ENCODE measurements at regions not wholly inside any gene's neighbourhood (a gene's known extent, or its start where the extent isn't known, plus 50 kb on each side); places are given as distances from the start of the nearest gene placed in this dataset.
"Not testable (repeated sequence)": the region's sequence is repeated elsewhere in the genome, so short reads cannot be mapped to it uniquely, and the experiment has no call there.

DNA sequence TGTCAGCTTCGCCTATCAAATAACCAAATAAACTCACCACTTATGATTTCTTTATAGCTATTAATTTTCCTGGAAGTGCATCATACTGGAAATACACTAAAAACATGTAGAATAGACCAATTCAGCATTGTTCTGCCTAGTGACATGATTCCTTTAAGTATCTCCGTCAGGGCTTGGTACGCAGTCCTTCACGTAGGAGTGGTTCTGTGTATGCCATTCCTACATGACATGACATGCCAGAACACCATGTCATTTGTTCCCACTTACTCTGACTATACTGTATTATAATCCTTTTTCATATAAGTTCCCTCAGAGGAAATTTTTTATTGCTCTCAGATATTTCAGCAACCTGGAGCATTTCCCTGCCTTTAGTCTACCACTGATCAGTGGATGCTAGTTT is 230.7 kb upstream of the EPHA3 start:
- Histone ChIP-seq H3K36me3 (replicated peaks; ENCODE audit: low read depth, low read length) (no peaks in the 10 kb centered on the region), H3K4me1 (ENCODE audit: low read length) (0 out of 2 replicates have a peak, but pooled peaks cover 1% of the 10 kb centered on the region), H4K20me1 (ENCODE audit: insufficient read depth, low read length) (no peaks in the 10 kb centered on the region), H3K4me2 (ENCODE audit: low read length) (no peak overlapping the region), H3K27me3 (ENCODE audit: low read depth, low read length) (no peaks in the 10 kb centered on the region), H2AFZ (ENCODE audit: low read depth, low read length) (no peak overlapping the region), H3K79me2 (ENCODE audit: low read length) (no peaks in the 10 kb centered on the region), H3K27ac (ENCODE audit: low read length) (no peak overlapping the region), H3K9me3 (ENCODE audit: insufficient read depth, low read length) (no peaks in the 10 kb centered on the region), H3K4me3 (ENCODE audit: low read length) (no peak overlapping the region), H3K9ac (ENCODE audit: low read length) (no peak overlapping the region)
- no peak for TF ChIP-seq EZH2phosphoT487 (IDR thresholded peaks at IDR 0.05; ENCODE audit: low read depth)
- TF ChIP-seq, protein P1, sequence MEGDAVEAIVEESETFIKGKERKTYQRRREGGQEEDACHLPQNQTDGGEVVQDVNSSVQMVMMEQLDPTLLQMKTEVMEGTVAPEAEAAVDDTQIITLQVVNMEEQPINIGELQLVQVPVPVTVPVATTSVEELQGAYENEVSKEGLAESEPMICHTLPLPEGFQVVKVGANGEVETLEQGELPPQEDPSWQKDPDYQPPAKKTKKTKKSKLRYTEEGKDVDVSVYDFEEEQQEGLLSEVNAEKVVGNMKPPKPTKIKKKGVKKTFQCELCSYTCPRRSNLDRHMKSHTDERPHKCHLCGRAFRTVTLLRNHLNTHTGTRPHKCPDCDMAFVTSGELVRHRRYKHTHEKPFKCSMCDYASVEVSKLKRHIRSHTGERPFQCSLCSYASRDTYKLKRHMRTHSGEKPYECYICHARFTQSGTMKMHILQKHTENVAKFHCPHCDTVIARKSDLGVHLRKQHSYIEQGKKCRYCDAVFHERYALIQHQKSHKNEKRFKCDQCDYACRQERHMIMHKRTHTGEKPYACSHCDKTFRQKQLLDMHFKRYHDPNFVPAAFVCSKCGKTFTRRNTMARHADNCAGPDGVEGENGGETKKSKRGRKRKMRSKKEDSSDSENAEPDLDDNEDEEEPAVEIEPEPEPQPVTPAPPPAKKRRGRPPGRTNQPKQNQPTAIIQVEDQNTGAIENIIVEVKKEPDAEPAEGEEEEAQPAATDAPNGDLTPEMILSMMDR (IDR thresholded peaks at IDR 0.05; ENCODE audit: low read depth, low read length): no peak

DNA sequence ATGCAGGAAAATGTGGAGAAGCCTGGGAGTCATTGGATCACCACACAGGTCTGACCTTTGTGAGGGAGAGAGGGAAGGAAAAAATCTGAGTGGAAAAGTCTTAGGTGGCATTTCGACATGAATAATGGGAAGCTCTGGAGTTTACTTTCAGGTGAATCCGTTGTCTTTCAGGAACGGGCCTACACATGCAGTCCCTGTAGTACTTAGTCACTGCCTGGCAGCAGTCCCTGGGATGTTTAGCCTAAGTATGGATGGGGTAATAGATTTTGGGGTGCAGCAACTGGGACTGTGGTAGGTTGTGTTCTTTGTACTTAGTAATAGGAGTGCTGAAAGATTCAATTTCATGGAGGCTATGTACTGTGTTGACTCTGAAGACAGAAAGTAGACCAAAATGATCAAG is 227.5 kb upstream of the EPHA3 start:
- Histone ChIP-seq H3K4me2 (ENCODE audit: low read length) (no peak overlapping the region), H3K27ac (ENCODE audit: low read length) (no peak overlapping the region), H3K4me3 (ENCODE audit: low read length) (no peak overlapping the region), H2AFZ (ENCODE audit: low read depth, low read length) (no peak overlapping the region), H3K9ac (ENCODE audit: low read length) (no peak overlapping the region), H4K20me1 (ENCODE audit: insufficient read depth, low read length) (no peaks in the 10 kb centered on the region), H3K27me3 (ENCODE audit: low read depth, low read length) (no peaks in the 10 kb centered on the region), H3K36me3 (replicated peaks; ENCODE audit: low read depth, low read length) (no peaks in the 10 kb centered on the region), H3K4me1 (ENCODE audit: low read length) (peaks cover 6% of the 10 kb centered on the region), H3K79me2 (ENCODE audit: low read length) (no peaks in the 10 kb centered on the region), H3K9me3 (ENCODE audit: insufficient read depth, low read length) (no peaks in the 10 kb centered on the region)
- TF ChIP-seq EZH2phosphoT487 (IDR thresholded peaks at IDR 0.05; ENCODE audit: low read depth): no peak
- TF ChIP-seq, protein P1 (IDR thresholded peaks at IDR 0.05; ENCODE audit: low read depth, low read length): no peak

DNA sequence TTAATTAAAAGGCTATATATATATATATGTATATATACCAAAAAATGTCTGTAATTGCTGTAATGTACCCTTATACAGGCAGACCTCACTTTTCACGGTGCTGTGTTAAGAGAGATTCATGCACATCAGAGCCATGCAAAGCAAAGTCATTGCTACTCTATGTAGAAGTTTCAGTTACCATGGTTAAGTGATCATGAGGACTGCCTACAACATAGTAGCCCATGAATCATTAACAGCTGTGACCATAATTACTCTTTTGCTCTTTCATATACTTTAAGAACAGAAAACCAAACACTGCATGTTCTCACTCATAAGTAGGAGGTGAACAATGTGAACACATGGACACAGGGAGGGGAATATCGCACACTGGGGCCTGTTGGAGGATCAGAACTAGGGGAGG is 225.3 kb upstream of the EPHA3 start:
- Histone ChIP-seq H3K27me3 (ENCODE audit: low read depth, low read length) (no peaks in the 10 kb centered on the region), H3K4me3 (ENCODE audit: low read length) (no peak overlapping the region), H3K4me2 (ENCODE audit: low read length) (no peak overlapping the region; the same call in 1 of the 2 replicates)

DNA sequence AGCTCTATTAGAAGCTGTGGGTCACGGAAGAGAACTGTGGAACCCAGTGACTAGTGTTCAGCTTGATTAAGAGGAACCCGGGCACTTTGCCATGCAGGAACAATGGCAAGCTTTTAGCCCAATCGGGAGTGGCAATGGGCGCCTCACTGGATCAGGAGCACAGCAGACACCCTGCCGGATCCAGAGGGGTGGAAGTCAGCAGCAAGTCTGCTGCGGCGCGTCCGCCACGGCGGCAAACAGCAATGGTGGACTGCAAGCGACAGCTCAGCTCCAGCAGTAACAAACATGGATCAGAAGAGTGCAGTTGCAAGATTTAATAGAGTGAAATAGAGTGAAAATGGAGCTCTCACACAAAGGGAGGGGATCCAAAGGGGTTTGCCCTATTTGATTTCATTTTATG is 220.8 kb upstream of the EPHA3 start:
- not testable (repeated sequence) for H4K20me1 ChIP-seq (ENCODE audit: insufficient read depth, low read length); H3K79me2 ChIP-seq (ENCODE audit: low read length); H3K36me3 ChIP-seq (replicated peaks; ENCODE audit: low read depth, low read length); H3K9me3 ChIP-seq (ENCODE audit: insufficient read depth, low read length); H3K4me1 ChIP-seq (ENCODE audit: low read length); H3K27me3 ChIP-seq (ENCODE audit: low read depth, low read length); H3K27ac ChIP-seq (ENCODE audit: low read length); H3K4me2 ChIP-seq (ENCODE audit: low read length); H3K9ac ChIP-seq (ENCODE audit: low read length); H2AFZ ChIP-seq (ENCODE audit: low read depth, low read length); H3K4me3 ChIP-seq (ENCODE audit: low read length)

More for the DNA sequence above, 225.3 kb upstream of the EPHA3 start:
- H3K4me1 ChIP-seq (ENCODE audit: low read length): peaks cover 6% of the 10 kb centered on the region
- H3K9ac ChIP-seq (ENCODE audit: low read length): no peak overlapping the region
- H2AFZ ChIP-seq (ENCODE audit: low read depth, low read length): no peak overlapping the region
- H3K36me3 ChIP-seq (replicated peaks; ENCODE audit: low read depth, low read length): no peaks in the 10 kb centered on the region
- H3K27ac ChIP-seq (ENCODE audit: low read length): no peak overlapping the region
- TF ChIP-seq EZH2phosphoT487 (IDR thresholded peaks at IDR 0.05; ENCODE audit: low read depth): no peak
- TF ChIP-seq, protein P1 (IDR thresholded peaks at IDR 0.05; ENCODE audit: low read depth, low read length): no peak
- H3K79me2 ChIP-seq (ENCODE audit: low read length): no peaks in the 10 kb centered on the region
- H4K20me1 ChIP-seq (ENCODE audit: insufficient read depth, low read length): no peaks in the 10 kb centered on the region
- H3K9me3 ChIP-seq (ENCODE audit: insufficient read depth, low read length): no peaks in the 10 kb centered on the region

DNA sequence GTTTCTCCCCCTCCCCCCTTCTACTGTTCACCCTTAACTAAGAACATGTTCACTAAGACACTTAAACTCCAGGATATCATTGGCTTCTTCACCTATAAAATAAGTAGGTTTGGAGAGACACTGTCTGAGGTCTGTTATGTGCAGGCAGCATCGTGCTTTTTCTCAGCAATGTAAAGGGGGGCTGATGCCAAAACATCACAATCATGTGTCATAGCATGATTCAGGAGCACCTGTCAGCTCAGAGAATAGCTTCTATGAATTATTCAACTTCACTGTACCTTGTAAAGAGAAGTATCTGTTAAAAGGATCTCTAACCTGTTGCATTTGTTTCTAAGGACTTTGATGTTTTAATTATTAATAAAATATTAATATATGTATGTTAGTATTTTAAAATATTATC is 211.4 kb upstream of the EPHA3 start:
- TF ChIP-seq EZH2phosphoT487 (IDR thresholded peaks at IDR 0.05; ENCODE audit: low read depth): no peak
- TF ChIP-seq, protein P1 (IDR thresholded peaks at IDR 0.05; ENCODE audit: low read depth, low read length): no peak
- H3K79me2 ChIP-seq (ENCODE audit: low read length): no peaks in the 10 kb centered on the region
- H3K4me2 ChIP-seq (ENCODE audit: low read length): no peak overlapping the region
- H3K9me3 ChIP-seq (ENCODE audit: insufficient read depth, low read length): no peaks in the 10 kb centered on the region
- no peaks in the 10 kb centered on the region for H3K36me3 ChIP-seq (replicated peaks; ENCODE audit: low read depth, low read length)
- no peaks in the 10 kb centered on the region for H3K27me3 ChIP-seq (ENCODE audit: low read depth, low read length)
- H3K4me3 ChIP-seq (ENCODE audit: low read length): no peak overlapping the region
- no peak overlapping the region for H3K27ac ChIP-seq (ENCODE audit: low read length)
- H3K4me1 ChIP-seq (ENCODE audit: low read length): no peaks in the 10 kb centered on the region
- H2AFZ ChIP-seq (ENCODE audit: low read depth, low read length): no peak overlapping the region
- no peaks in the 10 kb centered on the region for H4K20me1 ChIP-seq (ENCODE audit: insufficient read depth, low read length)
- H3K9ac ChIP-seq (ENCODE audit: low read length): no peak overlapping the region

Measured in OCI-LY3 (cell line).